KMS-11 (cell line): ENCODE measurements at regions not wholly inside any gene's neighbourhood (a gene's known extent, or its start where the extent isn't known, plus 50 kb on each side); places are given as distances from the start of the nearest gene placed in this dataset.

ENCODE experiments used
- H2AFZ ChIP-seq: fragments of 200-600 bp; sonication (generic); 2 replicates; pipeline ENCODE4 v1.6.1; 2016; ENCODE audit warnings: antibody characterized with exemption, mixed run types, low read depth
- H3K27ac ChIP-seq: fragments of 200-600 bp; sonication (generic); 2 replicates; pipeline ENCODE4 v1.6.1; 2016; ENCODE audit warnings: mild to moderate bottlenecking, mixed run types
- H3K27me3 ChIP-seq: fragments of 200-600 bp; sonication (generic); 2 replicates; pipeline ENCODE4 v1.6.1; 2017; ENCODE audit warnings: mild to moderate bottlenecking, low read depth, mixed run types, moderate library complexity; ENCODE audit not compliant: insufficient read depth
- H3K36me3 ChIP-seq: fragments of 200-600 bp; sonication (generic); 2 replicates; pipeline ENCODE4 v1.6.1; 2017; ENCODE audit warnings: mild to moderate bottlenecking, mixed run types; ENCODE audit not compliant: insufficient read depth
- H3K4me1 ChIP-seq: fragments of 200-600 bp; sonication (generic); 2 replicates; pipeline ENCODE4 v1.6.1; 2016; ENCODE audit warnings: mild to moderate bottlenecking, low read depth, mixed run types; ENCODE audit not compliant: poor library complexity, severe bottlenecking
- H3K4me2 ChIP-seq: fragments of 200-600 bp; sonication (generic); 2 replicates; pipeline ENCODE4 v1.7.0; 2016; ENCODE audit warnings: mild to moderate bottlenecking, mixed run types
- H3K4me3 ChIP-seq: fragments of 200-600 bp; sonication (generic); IDR thresholded peaks from 2 replicates; pipeline ENCODE4 v1.6.1; 2017; ENCODE audit warnings: low read depth, low read length, mixed read lengths; ENCODE audit not compliant: insufficient read depth
- H3K79me2 ChIP-seq: fragments of 200-600 bp; sonication (generic); 2 replicates; pipeline ENCODE4 v1.6.1; 2016; ENCODE audit warnings: low read depth, mixed run types; ENCODE audit not compliant: insufficient read depth
- H3K9ac ChIP-seq: fragments of 200-600 bp; sonication (generic); 2 replicates; pipeline ENCODE4 v1.6.1; 2016; ENCODE audit warnings: mild to moderate bottlenecking, mixed run types
- H4K20me1 ChIP-seq: fragments of 200-600 bp; sonication (generic); 2 replicates; pipeline ENCODE4 v1.6.1; 2016; ENCODE audit warnings: mild to moderate bottlenecking, mixed run types; ENCODE audit not compliant: insufficient read depth
- TF ChIP-seq, protein P1 (sequence below): fragments of 200-600 bp; sonication (generic); conservative IDR thresholded peaks from 2 replicates; pipeline ENCODE4 v1.6.1; 2017; ENCODE audit warnings: low read depth, mild to moderate bottlenecking, antibody characterized with exemption, low read length, moderate library complexity, mixed read lengths

GRCh38 chr21:28148400-28149064 is 844.1 kb downstream of the LTN1 start:
- Histone ChIP-seq H3K9ac (no peak overlapping the region), H3K27me3 (no peaks in the 10 kb centered on the region), H3K27ac (no peak overlapping the region), H3K79me2 (no peaks in the 10 kb centered on the region), H3K4me2 (no peak overlapping the region), H3K4me1 (no peaks in the 10 kb centered on the region), H3K4me3 (no peak overlapping the region), H3K36me3 (no peaks in the 10 kb centered on the region), H2AFZ (no peak overlapping the region), H4K20me1 (no peaks in the 10 kb centered on the region)
- TF ChIP-seq, protein P1, sequence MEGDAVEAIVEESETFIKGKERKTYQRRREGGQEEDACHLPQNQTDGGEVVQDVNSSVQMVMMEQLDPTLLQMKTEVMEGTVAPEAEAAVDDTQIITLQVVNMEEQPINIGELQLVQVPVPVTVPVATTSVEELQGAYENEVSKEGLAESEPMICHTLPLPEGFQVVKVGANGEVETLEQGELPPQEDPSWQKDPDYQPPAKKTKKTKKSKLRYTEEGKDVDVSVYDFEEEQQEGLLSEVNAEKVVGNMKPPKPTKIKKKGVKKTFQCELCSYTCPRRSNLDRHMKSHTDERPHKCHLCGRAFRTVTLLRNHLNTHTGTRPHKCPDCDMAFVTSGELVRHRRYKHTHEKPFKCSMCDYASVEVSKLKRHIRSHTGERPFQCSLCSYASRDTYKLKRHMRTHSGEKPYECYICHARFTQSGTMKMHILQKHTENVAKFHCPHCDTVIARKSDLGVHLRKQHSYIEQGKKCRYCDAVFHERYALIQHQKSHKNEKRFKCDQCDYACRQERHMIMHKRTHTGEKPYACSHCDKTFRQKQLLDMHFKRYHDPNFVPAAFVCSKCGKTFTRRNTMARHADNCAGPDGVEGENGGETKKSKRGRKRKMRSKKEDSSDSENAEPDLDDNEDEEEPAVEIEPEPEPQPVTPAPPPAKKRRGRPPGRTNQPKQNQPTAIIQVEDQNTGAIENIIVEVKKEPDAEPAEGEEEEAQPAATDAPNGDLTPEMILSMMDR = no peak

- Histone ChIP-seq H3K4me1 (no peaks in the 10 kb centered on the region), H2AFZ (no peak overlapping the region), H3K79me2 (no peaks in the 10 kb centered on the region), H3K9ac (no peak overlapping the region), H3K4me3 (no peak overlapping the region), H3K27me3 (no peaks in the 10 kb centered on the region), H3K27ac (no peak overlapping the region), H3K36me3 (no peaks in the 10 kb centered on the region), H3K4me2 (no peak overlapping the region), H4K20me1 (no peaks in the 10 kb centered on the region)
- TF ChIP-seq, protein P1 = no peak
Measured at GRCh38 chr21:28144653-28145052, 848.0 kb downstream of the LTN1 start.

- H3K4me1 ChIP-seq = no peaks in the 10 kb centered on the region
- TF ChIP-seq, protein P1 = no peak
- no peaks in the 10 kb centered on the region for H3K36me3 ChIP-seq
- H3K27me3 ChIP-seq = no peaks in the 10 kb centered on the region
- H3K27ac ChIP-seq = no peak overlapping the region
- H3K9ac ChIP-seq = no peak overlapping the region
- no peak overlapping the region for H2AFZ ChIP-seq
- no peaks in the 10 kb centered on the region for H4K20me1 ChIP-seq
- no peaks in the 10 kb centered on the region for H3K79me2 ChIP-seq
- no peak overlapping the region for H3K4me3 ChIP-seq
- no peak overlapping the region for H3K4me2 ChIP-seq
Measured at GRCh38 chr21:28144089-28144488, 848.6 kb downstream of the LTN1 start.

DNA sequence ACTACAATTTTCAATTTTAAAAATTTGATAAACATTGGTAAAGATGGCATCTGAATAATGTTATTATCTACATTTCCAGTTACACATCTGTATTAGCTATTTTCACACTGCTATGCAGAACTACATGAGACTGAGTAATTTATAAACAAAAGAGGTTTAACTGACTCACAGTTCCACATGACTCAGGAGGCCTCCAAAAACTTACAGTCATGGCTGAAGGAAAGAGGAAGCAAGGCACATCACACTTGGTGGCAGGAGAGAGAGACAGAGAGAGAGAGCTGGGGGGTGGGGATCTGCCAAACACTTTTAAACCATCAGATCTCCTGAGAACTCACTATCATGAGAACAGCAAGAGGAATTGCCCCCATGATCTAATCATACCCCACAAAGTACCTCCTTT is 850.0 kb downstream of the LTN1 start:
- TF ChIP-seq, protein P1 = no peak
- no peak overlapping the region for H3K4me2 ChIP-seq
- H3K9ac ChIP-seq = no peak overlapping the region
- no peaks in the 10 kb centered on the region for H4K20me1 ChIP-seq
- H3K27me3 ChIP-seq = no peaks in the 10 kb centered on the region
- no peaks in the 10 kb centered on the region for H3K36me3 ChIP-seq
- H3K79me2 ChIP-seq = no peaks in the 10 kb centered on the region
- H2AFZ ChIP-seq = no peak overlapping the region
- no peak overlapping the region for H3K4me3 ChIP-seq
- H3K4me1 ChIP-seq = no peaks in the 10 kb centered on the region
- H3K27ac ChIP-seq = no peak overlapping the region
